Fibroblast of lung (primary cell): ENCODE measurements at regions not wholly inside any gene's neighbourhood (a gene's known extent, or its start where the extent isn't known, plus 50 kb on each side); places are given as distances from the start of the nearest gene placed in this dataset.

Experiments
- CTCF ChIP-seq, 2 donors: IDR thresholded peaks in 1 of 2; conservative IDR thresholded peaks in 1 of 2; 1 replicate in 1 of 2; 2 replicates in 1 of 2; pipeline ENCODE4 v1.5.1; 2011 to 2012; ENCODE audit warnings: low read length in 2 of 2, control low read depth in 1 of 2, inconsistent platforms in 1 of 2, low read depth in 1 of 2, mild to moderate bottlenecking in 1 of 2
- EZH2 ChIP-seq: IDR thresholded peaks from 2 replicates; pipeline ENCODE4 v1.5.1; 2012; ENCODE audit warnings: low read length, control low read depth, mild to moderate bottlenecking; ENCODE audit errors: missing control alignments

- TF ChIP-seq CTCF (conservative IDR thresholded peaks at IDR 0.05 in 1 of 2, IDR thresholded peaks at IDR 0.05 in 1 of 2; ENCODE audit: low read depth in 1 of 2, low read length in 2 of 2) (no peak), EZH2 (no peak)
These were observed 146.4 kb upstream of the RFC3 start for GRCh38 chr13:33671560-33671959.
